Prostate gland (tissue), 2 donors: ENCODE measurements at regions not wholly inside any gene's neighbourhood (a gene's known extent, or its start where the extent isn't known, plus 50 kb on each side); places are given as distances from the start of the nearest gene placed in this dataset.

Experiments used
- DNase-seq: peaks from one replicate; pipeline ENCODE4 v3.0.0-alpha.2; 2019; ENCODE audit warnings: low spot score
- H3K27ac ChIP-seq, 2 donors: fragments of 200-600 bp; sonication (generic); 2 replicates each; pipeline ENCODE4 v1.5.1; 2017 to 2019
- H3K27me3 ChIP-seq: fragments of 200-600 bp; sonication (generic); replicated peaks from 2 replicates; pipeline ENCODE4 v1.5.1; 2019; ENCODE audit not compliant: insufficient read depth
- H3K36me3 ChIP-seq, 2 donors: fragments of 200-600 bp; sonication (generic); 1 replicate in 1 of 2; 2 replicates in 1 of 2; pipeline versions ENCODE4 v1.5.1 to v1.8.1; 2017 to 2019
- H3K4me1 ChIP-seq: fragments of 200-600 bp; sonication (generic); replicated peaks from 2 replicates; pipeline ENCODE4 v1.5.1; 2019
- H3K4me3 ChIP-seq, 2 donors: fragments of 200-600 bp; sonication (generic); 2 replicates each; pipeline ENCODE4 v1.5.1; 2017 to 2019
- H3K9me3 ChIP-seq: fragments of 200-600 bp; sonication (generic); 2 replicates; pipeline ENCODE4 v1.5.1; 2017
- POLR2A ChIP-seq: fragments of 450-650 bp; IDR thresholded peaks from one replicate; pipeline ENCODE4 v1.6.1; 2016; ENCODE audit warnings: antibody characterized with exemption, mild to moderate bottlenecking
- POLR2AphosphoS5 ChIP-seq: sonication (generic); formaldehyde crosslinking; IDR thresholded peaks from one replicate; pipeline ENCODE4 v1.6.1; 2017; ENCODE audit warnings: antibody characterized with exemption
- WGBS: methylation state at CpG from one replicate; pipeline ENCODE4 v1.1.5; 2018; 5-methylcytosine and 5-hydroxymethylcytosine counted together
- intact Hi-C: fragments of 100-400 bp; cut with DNase I; formaldehyde crosslinking; loops from one replicate; pipeline ENCODE4 v1.14.2; 2022
- TF ChIP-seq, protein P1 (sequence below), 4 experiments: fragments of 200-600 bp in 2 of 4; fragments of 450-650 bp in 2 of 4; sonication (generic) in 2 of 4; IDR thresholded peaks; 1 replicate in 3 of 4; 2 replicates in 1 of 4; pipeline ENCODE4 v1.5.1; 2016 to 2019; ENCODE audit warnings: antibody characterized with exemption in 4 of 4, mild to moderate bottlenecking in 2 of 4, moderate library complexity in 2 of 4

GRCh38 chr2:236730393-236730792 lies 160.8 kb downstream of the ACKR3 start:
- Histone ChIP-seq H3K36me3 (no peaks in the 10 kb centered on the region), H3K9me3 (no peaks in the 10 kb centered on the region), H3K4me1 (no peaks in the 10 kb centered on the region), H3K27ac (no peak overlapping the region), H3K4me3 (no peak overlapping the region), H3K27me3 (no peaks in the 10 kb centered on the region)
- TF ChIP-seq, protein P1, sequence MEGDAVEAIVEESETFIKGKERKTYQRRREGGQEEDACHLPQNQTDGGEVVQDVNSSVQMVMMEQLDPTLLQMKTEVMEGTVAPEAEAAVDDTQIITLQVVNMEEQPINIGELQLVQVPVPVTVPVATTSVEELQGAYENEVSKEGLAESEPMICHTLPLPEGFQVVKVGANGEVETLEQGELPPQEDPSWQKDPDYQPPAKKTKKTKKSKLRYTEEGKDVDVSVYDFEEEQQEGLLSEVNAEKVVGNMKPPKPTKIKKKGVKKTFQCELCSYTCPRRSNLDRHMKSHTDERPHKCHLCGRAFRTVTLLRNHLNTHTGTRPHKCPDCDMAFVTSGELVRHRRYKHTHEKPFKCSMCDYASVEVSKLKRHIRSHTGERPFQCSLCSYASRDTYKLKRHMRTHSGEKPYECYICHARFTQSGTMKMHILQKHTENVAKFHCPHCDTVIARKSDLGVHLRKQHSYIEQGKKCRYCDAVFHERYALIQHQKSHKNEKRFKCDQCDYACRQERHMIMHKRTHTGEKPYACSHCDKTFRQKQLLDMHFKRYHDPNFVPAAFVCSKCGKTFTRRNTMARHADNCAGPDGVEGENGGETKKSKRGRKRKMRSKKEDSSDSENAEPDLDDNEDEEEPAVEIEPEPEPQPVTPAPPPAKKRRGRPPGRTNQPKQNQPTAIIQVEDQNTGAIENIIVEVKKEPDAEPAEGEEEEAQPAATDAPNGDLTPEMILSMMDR (IDR thresholded peaks at IDR 0.05): no peak
- TF ChIP-seq POLR2A: no peak
- no peak for TF ChIP-seq POLR2AphosphoS5
- intact Hi-C loops: loop anchor here (5.0 kb wide), 1 partner anchor 68 kb away; no protein-coding TSS in a partner anchor
- DNase-seq: no peak
- WGBS: 87% methylated on average over 10 of the region's 10 CpGs

DNA sequence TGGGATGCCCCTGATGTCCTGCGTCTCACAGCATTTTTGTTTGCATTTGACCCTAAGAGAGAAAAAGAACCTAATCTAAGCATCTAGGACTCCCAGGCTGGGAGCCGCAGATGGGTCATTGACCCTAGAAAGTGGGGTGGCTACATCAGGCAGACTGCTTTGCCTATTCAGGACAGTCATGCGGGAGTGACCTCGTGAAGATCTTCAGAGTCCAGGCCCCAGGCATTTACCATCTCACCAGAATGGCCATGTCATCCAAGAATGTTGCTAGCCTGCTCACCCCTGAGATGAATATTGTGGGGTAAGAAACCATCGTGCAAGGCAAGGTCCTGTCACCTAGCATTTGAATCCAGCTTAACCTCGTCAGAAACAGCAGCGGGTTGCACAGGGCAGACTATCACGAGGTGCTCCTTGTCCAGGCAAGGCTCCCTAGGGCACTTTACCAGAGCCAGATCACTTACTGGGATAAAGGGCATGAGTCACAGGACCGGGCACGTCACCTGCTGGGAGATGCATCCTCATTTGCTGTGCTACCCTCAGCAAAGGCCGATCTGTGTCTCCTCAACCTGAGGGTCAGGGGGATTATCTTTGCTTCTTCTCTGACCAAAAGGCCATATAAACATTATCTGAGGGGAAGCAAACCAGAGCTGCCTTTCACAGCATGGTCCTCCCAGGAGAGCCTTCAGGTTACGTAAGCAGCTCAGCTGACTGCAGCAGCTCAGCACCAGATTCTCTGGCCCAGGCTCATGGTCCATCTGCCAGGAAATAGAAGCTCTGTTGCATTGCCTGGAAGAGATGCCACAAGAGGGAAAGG lies 162.3 kb downstream of the ACKR3 start:
- DNase-seq: no peak
- Histone ChIP-seq H3K9me3 (no peaks in the 10 kb centered on the region), H3K4me1 (no peaks in the 10 kb centered on the region), H3K27me3 (no peaks in the 10 kb centered on the region), H3K4me3 (no peak overlapping the region), H3K27ac (no peak overlapping the region), H3K36me3 (no peaks in the 10 kb centered on the region)
- 76% methylated on average over 12 of the region's 12 CpGs for WGBS
- intact Hi-C loops: loop anchor here (5.0 kb wide), 1 partner anchor 70 kb away; no protein-coding TSS in a partner anchor
- TF ChIP-seq POLR2A: no peak
- peak; percentile 53 for TF ChIP-seq POLR2AphosphoS5
- TF ChIP-seq, protein P1 (IDR thresholded peaks at IDR 0.05): no peak

DNA sequence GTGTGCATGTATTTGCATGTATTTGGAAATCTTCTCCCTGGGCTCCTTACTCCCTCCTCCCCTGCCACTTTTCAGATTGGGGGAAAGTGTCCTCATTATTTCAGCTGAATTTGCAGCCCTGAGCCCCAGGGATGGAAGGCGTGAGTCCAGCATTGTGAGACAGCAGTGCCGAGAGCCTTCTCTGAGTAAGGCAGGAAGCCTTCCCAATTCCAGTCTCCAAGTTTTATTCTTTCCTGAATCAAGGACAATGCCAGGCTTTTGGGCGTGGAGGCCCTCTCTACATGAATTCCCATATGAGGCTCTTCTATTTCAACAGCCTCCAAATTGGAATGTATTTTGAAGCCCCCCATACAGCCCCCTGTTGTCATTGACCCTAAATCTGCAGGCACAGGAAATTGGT lies 163.5 kb downstream of the ACKR3 start:
- TF ChIP-seq, protein P1 (IDR thresholded peaks at IDR 0.05): no peak
- TF ChIP-seq POLR2A: no peak
- TF ChIP-seq POLR2AphosphoS5: no peak
- Histone ChIP-seq H3K4me1 (no peaks in the 10 kb centered on the region), H3K27ac (no peak overlapping the region), H3K4me3 (no peak overlapping the region), H3K27me3 (no peaks in the 10 kb centered on the region), H3K9me3 (no peaks in the 10 kb centered on the region), H3K36me3 (no peaks in the 10 kb centered on the region)
- WGBS: 77% methylated on average over 3 of the region's 3 CpGs
- intact Hi-C loops: loop anchor here (5.0 kb wide), 1 partner anchor 71 kb away; no protein-coding TSS in a partner anchor
- DNase-seq: no peak

DNA sequence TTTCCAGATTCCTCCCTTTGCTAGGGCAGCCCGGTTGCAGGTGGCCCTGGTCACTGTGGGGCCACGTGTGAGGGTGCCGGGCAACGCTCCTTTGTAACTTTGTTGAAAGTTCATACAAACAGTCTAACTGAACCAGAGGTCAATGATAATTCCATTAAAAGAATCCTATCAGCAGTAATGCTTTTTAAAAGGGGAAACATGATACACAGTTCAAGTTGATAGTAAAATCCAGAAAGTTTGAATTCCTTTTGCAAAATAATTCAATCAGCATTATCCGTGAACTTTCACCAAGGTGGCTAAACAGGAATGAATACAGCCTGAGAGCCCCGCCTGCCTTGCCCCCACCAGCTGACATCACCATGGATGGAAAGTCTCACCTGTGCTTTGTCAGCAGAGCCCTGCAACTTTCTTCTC lies 166.2 kb downstream of the ACKR3 start:
- 80% methylated on average over 6 of the region's 6 CpGs for WGBS
- no peaks in the 10 kb centered on the region for H3K36me3 ChIP-seq
- no peaks in the 10 kb centered on the region for H3K4me1 ChIP-seq
- H3K4me3 ChIP-seq: no peak overlapping the region
- DNase-seq: no peak
- TF ChIP-seq, protein P1 (IDR thresholded peaks at IDR 0.05): no peak
- no peak for TF ChIP-seq POLR2AphosphoS5
- no peak overlapping the region for H3K27ac ChIP-seq
- no peaks in the 10 kb centered on the region for H3K9me3 ChIP-seq
- intact Hi-C loops: no loop called here
- no peaks in the 10 kb centered on the region for H3K27me3 ChIP-seq

DNA sequence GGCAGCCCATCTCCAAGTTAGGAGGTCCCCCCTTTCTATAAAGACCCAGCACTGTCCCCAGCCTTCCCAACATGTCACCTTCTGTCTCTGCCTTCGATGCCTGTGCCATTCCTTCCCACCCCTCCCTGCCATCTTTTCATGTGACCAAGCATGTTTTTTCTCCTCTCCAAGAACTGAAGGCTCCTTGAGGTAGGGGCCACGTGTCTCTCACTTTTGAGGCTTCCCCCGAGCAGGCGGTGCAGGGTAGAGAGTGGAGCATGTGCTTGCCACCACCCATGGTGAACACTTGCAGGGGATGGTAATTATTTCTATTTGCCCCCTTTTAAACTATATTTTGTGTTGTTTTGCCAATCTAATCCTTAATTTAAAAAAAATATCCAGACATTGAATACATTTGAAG lies 168.4 kb downstream of the ACKR3 start:
- TF ChIP-seq, protein P1 (IDR thresholded peaks at IDR 0.05): no peak
- TF ChIP-seq POLR2A (no peak), POLR2AphosphoS5 (no peak)
- Histone ChIP-seq H3K36me3 (no peaks in the 10 kb centered on the region), H3K4me3 (no peak overlapping the region), H3K9me3 (no peaks in the 10 kb centered on the region), H3K27me3 (no peaks in the 10 kb centered on the region), H3K4me1 (no peaks in the 10 kb centered on the region), H3K27ac (no peak overlapping the region)
- no peak for DNase-seq
- intact Hi-C loops: no loop called here
- 86% methylated on average over 4 of the region's 4 CpGs for WGBS
